ENCODE measurements at regions not wholly inside any gene's neighbourhood (a gene's known extent, or its start where the extent isn't known, plus 50 kb on each side); places are given as distances from the start of the nearest gene placed in this dataset.

GRCh38 chr4:14863418-14864364 lies 138.6 kb upstream of the CPEB2 start:
- no peaks in the 10 kb centered on the region for H3K27me3 ChIP-seq (ENCODE audit: control insufficient read depth, extremely low read depth, insufficient read depth, low read length)
- H3K4me2 ChIP-seq (ENCODE audit: control insufficient read depth, extremely low read depth, insufficient read depth, low read depth, low read length): no peak overlapping the region
- dilution Hi-C loops (cut with MboI; ENCODE audit: extremely low pct_ligation_motif_present, low sequenced_read_pairs): no loop called here
- H3K36me3 ChIP-seq (ENCODE audit: control insufficient read depth in 2 of 2, extremely low read depth in 1 of 2, insufficient read depth in 2 of 2, low read length in 2 of 2): no peaks in the 10 kb centered on the region
- H2AFZ ChIP-seq (ENCODE audit: control insufficient read depth, low read length): no peak overlapping the region
- H3K4me3 ChIP-seq (ENCODE audit: control insufficient read depth in 2 of 3, extremely low read depth in 1 of 3, insufficient read depth in 2 of 3, low read depth in 1 of 3, low read length in 3 of 3): no peak overlapping the region
- DNase-seq (ENCODE audit: low read depth, low spot score): no peak
- no peaks in the 10 kb centered on the region for H3K4me1 ChIP-seq (ENCODE audit: control insufficient read depth, extremely low read depth, insufficient read depth, low read length)
- no peaks in the 10 kb centered on the region for H3K79me2 ChIP-seq (ENCODE audit: control insufficient read depth, insufficient read depth, low read length)
- H3K9me3 ChIP-seq (ENCODE audit: control insufficient read depth, low read depth, low read length): no peaks in the 10 kb centered on the region
- no peaks in the 10 kb centered on the region for H3K9me1 ChIP-seq (ENCODE audit: control insufficient read depth, extremely low read depth, insufficient read depth, low read length)
- TF ChIP-seq EZH2 (IDR thresholded peaks at IDR 0.05; ENCODE audit: low read length): no peak
- TF ChIP-seq, protein P1, sequence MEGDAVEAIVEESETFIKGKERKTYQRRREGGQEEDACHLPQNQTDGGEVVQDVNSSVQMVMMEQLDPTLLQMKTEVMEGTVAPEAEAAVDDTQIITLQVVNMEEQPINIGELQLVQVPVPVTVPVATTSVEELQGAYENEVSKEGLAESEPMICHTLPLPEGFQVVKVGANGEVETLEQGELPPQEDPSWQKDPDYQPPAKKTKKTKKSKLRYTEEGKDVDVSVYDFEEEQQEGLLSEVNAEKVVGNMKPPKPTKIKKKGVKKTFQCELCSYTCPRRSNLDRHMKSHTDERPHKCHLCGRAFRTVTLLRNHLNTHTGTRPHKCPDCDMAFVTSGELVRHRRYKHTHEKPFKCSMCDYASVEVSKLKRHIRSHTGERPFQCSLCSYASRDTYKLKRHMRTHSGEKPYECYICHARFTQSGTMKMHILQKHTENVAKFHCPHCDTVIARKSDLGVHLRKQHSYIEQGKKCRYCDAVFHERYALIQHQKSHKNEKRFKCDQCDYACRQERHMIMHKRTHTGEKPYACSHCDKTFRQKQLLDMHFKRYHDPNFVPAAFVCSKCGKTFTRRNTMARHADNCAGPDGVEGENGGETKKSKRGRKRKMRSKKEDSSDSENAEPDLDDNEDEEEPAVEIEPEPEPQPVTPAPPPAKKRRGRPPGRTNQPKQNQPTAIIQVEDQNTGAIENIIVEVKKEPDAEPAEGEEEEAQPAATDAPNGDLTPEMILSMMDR (optimal IDR thresholded peaks at IDR 0.05 in 1 of 3, IDR thresholded peaks at IDR 0.05 in 1 of 3, conservative IDR thresholded peaks at IDR 0.05 in 1 of 3; ENCODE audit: extremely low read depth in 1 of 3, insufficient read depth in 2 of 3, low read length in 3 of 3): no peak
- H4K20me1 ChIP-seq (ENCODE audit: control insufficient read depth, extremely low read depth, insufficient read depth, low read length): no peaks in the 10 kb centered on the region
- FAIRE-seq: no peak
- no peak overlapping the region for H3K27ac ChIP-seq (ENCODE audit: control insufficient read depth, insufficient read depth, low read length)
- H3K9ac ChIP-seq (ENCODE audit: control insufficient read depth, extremely low read depth, insufficient read depth, low read length): no peak overlapping the region

DNA sequence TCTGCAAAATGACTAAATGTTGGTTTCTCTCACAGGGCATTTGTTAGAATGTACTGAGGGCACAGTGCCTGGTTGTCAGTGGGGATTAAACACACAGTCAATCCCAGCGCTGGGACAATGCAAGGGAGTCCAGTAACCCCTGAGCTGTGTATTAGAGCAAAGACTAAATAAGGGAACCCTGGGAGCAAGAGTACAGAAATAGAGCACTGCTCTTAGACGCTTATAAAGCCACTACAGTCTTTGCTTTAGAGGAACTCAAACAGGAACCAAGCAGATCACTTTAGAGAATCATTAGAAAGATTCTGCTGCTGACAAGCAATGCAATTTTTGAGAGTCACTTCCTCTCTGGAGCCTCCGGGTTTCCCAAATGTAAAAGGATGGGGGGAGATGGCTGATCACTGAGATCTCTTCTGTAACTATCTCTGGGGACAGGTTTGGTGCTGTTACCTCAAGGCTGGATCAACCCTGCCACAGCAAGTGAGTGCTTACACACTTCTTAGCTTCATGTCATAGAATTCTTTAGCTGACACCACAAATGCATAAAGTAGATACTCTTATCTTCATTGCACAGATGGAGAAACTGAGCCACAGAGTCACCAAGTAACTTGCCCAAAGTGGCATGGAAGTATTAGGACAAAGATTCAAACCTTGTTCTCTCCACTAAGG lies 137.8 kb upstream of the CPEB2 start:
- H3K4me2 ChIP-seq (ENCODE audit: control insufficient read depth, extremely low read depth, insufficient read depth, low read depth, low read length): no peak overlapping the region
- no peaks in the 10 kb centered on the region for H3K9me1 ChIP-seq (ENCODE audit: control insufficient read depth, extremely low read depth, insufficient read depth, low read length)
- H3K79me2 ChIP-seq (ENCODE audit: control insufficient read depth, insufficient read depth, low read length): no peaks in the 10 kb centered on the region
- H4K20me1 ChIP-seq (ENCODE audit: control insufficient read depth, extremely low read depth, insufficient read depth, low read length): no peaks in the 10 kb centered on the region
- no peak overlapping the region for H3K9ac ChIP-seq (ENCODE audit: control insufficient read depth, extremely low read depth, insufficient read depth, low read length)
- dilution Hi-C loops (cut with MboI; ENCODE audit: extremely low pct_ligation_motif_present, low sequenced_read_pairs): no loop called here
- no peaks in the 10 kb centered on the region for H3K36me3 ChIP-seq (ENCODE audit: control insufficient read depth in 2 of 2, extremely low read depth in 1 of 2, insufficient read depth in 2 of 2, low read length in 2 of 2)
- no peaks in the 10 kb centered on the region for H3K27me3 ChIP-seq (ENCODE audit: control insufficient read depth, extremely low read depth, insufficient read depth, low read length)
- H3K9me3 ChIP-seq (ENCODE audit: control insufficient read depth, low read depth, low read length): no peaks in the 10 kb centered on the region
- FAIRE-seq: no peak
- TF ChIP-seq, protein P1 (optimal IDR thresholded peaks at IDR 0.05 in 1 of 3, IDR thresholded peaks at IDR 0.05 in 1 of 3, conservative IDR thresholded peaks at IDR 0.05 in 1 of 3; ENCODE audit: extremely low read depth in 1 of 3, insufficient read depth in 2 of 3, low read length in 3 of 3): no peak
- no peak for TF ChIP-seq EZH2 (IDR thresholded peaks at IDR 0.05; ENCODE audit: low read length)
- no peaks in the 10 kb centered on the region for H3K4me1 ChIP-seq (ENCODE audit: control insufficient read depth, extremely low read depth, insufficient read depth, low read length)
- H2AFZ ChIP-seq (ENCODE audit: control insufficient read depth, low read length): no peak overlapping the region
- H3K4me3 ChIP-seq (ENCODE audit: control insufficient read depth in 2 of 3, extremely low read depth in 1 of 3, insufficient read depth in 2 of 3, low read depth in 1 of 3, low read length in 3 of 3): no peak overlapping the region
- H3K27ac ChIP-seq (ENCODE audit: control insufficient read depth, insufficient read depth, low read length): no peak overlapping the region
- no peak for DNase-seq (ENCODE audit: low read depth, low spot score)
